GM12864 (cell line): ENCODE measurements at regions not wholly inside any gene's neighbourhood (a gene's known extent, or its start where the extent isn't known, plus 50 kb on each side); places are given as distances from the start of the nearest gene placed in this dataset.
"Not testable (repeated sequence)": the region's sequence is repeated elsewhere in the genome, so short reads cannot be mapped to it uniquely, and the experiment has no call there.

Experiments
- DNase-seq: peaks from one replicate; pipeline ENCODE4 v3.0.0-alpha.2; 2011; ENCODE audit warnings: low read depth
- H3K4me3 ChIP-seq: 2 replicates; pipeline ENCODE4 v1.5.1; 2011; ENCODE audit warnings: mild to moderate bottlenecking, low read depth, low read length, control low read depth
- CTCF ChIP-seq: IDR thresholded peaks from 2 replicates; pipeline ENCODE4 v1.5.1; 2011; ENCODE audit warnings: low read depth, mild to moderate bottlenecking, moderate library complexity, low read length, control low read depth, inconsistent platforms; ENCODE audit errors: missing control alignments

GRCh38 chr3:30443756-30444673, 162.4 kb upstream of the TGFBR2 start:
- no peak overlapping the region for H3K4me3 ChIP-seq
- DNase-seq = no peak
- no peak for TF ChIP-seq CTCF

DNA sequence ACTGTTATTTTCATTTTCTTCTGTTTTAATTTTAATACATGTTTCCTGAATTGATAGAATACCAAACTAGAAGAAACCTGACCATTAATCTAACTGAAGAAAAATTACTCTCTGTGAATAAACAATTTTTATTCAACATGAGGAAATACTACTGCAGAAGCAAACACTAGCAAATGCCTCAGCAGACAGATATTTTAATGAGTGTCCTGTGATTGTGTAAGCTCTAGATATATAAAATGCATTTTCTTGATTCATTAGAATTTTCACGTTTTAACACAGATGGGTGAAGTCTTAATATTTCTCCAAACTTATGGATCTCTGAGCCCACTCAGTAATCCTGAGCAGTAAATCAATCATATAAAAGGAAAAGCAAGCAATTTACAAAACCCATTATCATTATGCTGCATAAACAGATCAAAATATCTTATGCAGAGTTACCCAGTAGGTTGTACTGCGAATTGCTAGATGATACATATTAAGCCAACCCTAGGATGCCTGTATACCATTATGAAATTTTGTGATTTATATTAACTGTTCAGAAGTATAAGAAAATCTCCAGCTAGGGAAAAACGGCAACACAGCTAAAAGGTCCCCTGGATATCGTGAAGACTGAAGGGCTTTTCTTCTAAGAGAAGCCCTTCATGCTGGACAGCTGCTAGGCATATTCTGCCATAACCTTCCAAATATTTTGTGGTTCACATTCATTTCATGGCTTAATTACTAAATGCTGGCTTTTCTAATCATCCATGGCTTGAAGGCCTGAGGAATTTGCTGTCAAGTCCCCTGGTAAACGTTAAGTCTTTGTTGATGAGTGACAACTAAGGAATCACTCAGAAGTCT, 157.7 kb upstream of the TGFBR2 start:
- DNase-seq = no peak
- TF ChIP-seq CTCF = no peak
- no peak overlapping the region for H3K4me3 ChIP-seq

- DNase-seq = no peak
- no peak for TF ChIP-seq CTCF
- no peak overlapping the region for H3K4me3 ChIP-seq
These were observed 157.1 kb upstream of the TGFBR2 start for GRCh38 chr3:30449290-30449632.

DNA sequence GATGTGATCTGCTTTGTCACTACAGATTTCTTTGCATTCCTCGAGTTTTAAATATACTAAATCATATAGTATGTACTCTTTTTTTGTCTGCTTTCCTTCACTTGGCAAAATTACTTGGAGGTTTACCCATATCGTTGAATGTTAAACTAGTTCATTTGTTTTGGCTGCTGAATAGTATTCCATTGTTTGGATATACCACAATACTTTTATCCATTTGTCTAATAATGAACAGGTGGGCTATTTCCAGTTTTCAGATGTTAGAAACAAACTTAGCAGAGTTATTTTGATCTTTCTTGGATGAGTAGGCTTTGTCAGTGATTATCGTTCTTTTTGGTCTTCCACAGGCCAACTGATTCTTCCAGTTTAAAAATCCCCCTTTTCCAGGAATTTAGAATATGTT, 154.0 kb upstream of the TGFBR2 start:
- no peak overlapping the region for H3K4me3 ChIP-seq
- DNase-seq = no peak
- TF ChIP-seq CTCF = no peak

DNA sequence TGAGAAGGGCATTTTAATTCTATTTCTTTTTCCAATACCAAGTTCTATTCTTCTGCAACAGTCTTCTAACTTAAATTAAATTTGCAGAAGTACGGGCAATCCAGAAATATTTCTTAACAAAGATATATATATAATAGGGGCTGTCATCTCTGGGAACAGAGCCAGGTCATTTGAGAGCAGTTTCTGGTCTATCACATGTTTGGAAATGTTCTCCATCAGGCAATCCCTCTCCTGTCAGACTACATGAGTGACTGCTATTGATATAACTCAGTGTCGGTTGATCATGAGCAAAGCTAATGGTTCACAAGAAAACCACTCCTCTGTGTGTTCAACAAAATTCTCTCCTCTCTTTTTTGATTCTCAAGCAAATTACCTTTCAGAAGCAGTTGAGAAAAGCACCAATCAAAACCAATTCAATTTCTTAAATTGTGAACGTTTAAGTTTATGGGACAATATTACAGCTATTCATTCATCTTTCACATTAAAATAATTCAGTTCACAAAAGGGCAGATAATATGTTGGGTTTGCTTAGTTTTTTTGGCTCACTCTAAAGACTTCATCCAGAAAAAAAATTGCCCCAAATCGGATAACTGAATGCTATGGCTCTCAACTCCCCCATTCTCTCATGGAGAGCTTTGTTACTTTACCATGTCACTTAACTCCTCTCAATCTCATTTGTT, 152.9 kb upstream of the TGFBR2 start:
- H3K4me3 ChIP-seq = no peak overlapping the region
- DNase-seq = no peak
- TF ChIP-seq CTCF = no peak

GRCh38 chr3:30454636-30455035, 151.8 kb upstream of the TGFBR2 start:
- no peak for DNase-seq
- no peak overlapping the region for H3K4me3 ChIP-seq
- no peak for TF ChIP-seq CTCF

DNA sequence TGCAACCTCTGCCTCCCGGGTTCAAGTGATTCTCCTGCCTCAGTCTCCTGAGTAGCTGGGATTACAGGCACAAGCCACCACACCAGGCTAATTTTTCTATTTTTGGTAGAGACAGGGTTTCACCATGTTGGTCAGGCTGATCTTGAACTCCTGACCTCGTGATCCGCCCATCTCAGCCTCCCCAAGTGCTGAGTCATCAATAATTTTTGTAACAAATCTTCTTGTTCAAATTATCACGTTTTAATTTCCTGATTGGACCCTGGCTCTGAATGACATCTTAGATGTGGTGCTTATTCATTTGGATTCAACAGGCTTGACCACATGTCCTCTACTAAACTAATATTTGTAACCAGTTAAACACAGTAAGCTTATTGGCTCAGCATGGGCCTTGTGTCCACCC, 151.3 kb upstream of the TGFBR2 start:
- DNase-seq = not testable (repeated sequence)

More for the DNA sequence above, 151.3 kb upstream of the TGFBR2 start:
- not testable (repeated sequence) for H3K4me3 ChIP-seq
